ENCODE measurements at regions not wholly inside any gene's neighbourhood (a gene's known extent, or its start where the extent isn't known, plus 50 kb on each side); places are given as distances from the start of the nearest gene placed in this dataset.

DNA sequence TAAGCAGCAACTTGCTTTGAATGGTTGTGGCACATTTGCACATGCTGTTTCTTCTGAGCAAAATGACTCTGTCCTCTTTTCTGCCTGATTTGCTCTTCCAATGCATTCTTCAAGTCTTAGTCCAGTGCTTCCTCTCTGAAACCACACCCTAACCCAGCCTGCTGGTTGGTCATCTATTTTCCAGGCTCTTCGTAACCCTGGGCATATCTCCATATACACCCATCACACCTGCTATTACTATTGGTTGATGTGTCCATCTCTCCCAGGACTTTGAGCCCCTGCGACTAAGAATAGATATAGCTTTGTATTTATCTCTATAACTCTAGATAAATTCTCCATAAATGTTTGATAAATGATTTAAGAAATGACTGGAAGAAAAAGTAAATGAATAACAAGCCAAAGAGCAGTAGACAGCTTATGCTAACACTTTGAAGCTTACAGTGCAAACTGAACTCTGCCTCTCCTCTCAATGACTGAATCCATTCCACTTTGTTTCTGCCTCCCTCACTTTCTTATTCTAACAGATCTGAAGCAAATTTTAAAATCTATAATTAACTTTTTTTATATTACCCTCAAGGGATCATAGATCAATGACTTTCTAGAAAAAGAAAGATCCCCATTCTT, 59.7 kb upstream of the NT5E start (continued):
- TF ChIP-seq, protein P1, sequence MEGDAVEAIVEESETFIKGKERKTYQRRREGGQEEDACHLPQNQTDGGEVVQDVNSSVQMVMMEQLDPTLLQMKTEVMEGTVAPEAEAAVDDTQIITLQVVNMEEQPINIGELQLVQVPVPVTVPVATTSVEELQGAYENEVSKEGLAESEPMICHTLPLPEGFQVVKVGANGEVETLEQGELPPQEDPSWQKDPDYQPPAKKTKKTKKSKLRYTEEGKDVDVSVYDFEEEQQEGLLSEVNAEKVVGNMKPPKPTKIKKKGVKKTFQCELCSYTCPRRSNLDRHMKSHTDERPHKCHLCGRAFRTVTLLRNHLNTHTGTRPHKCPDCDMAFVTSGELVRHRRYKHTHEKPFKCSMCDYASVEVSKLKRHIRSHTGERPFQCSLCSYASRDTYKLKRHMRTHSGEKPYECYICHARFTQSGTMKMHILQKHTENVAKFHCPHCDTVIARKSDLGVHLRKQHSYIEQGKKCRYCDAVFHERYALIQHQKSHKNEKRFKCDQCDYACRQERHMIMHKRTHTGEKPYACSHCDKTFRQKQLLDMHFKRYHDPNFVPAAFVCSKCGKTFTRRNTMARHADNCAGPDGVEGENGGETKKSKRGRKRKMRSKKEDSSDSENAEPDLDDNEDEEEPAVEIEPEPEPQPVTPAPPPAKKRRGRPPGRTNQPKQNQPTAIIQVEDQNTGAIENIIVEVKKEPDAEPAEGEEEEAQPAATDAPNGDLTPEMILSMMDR (IDR thresholded peaks at IDR 0.05; ENCODE audit: low read depth, low read length, missing input control), result no peak
- peak; percentile 77 for TF ChIP-seq TAF1 (conservative IDR thresholded peaks at IDR 0.05)
- TF ChIP-seq NR2F2 (IDR thresholded peaks at IDR 0.05), result no peak
- no peak for TF ChIP-seq EGR1 (IDR thresholded peaks at IDR 0.05; ENCODE audit: low read depth in 2 of 2)

DNA sequence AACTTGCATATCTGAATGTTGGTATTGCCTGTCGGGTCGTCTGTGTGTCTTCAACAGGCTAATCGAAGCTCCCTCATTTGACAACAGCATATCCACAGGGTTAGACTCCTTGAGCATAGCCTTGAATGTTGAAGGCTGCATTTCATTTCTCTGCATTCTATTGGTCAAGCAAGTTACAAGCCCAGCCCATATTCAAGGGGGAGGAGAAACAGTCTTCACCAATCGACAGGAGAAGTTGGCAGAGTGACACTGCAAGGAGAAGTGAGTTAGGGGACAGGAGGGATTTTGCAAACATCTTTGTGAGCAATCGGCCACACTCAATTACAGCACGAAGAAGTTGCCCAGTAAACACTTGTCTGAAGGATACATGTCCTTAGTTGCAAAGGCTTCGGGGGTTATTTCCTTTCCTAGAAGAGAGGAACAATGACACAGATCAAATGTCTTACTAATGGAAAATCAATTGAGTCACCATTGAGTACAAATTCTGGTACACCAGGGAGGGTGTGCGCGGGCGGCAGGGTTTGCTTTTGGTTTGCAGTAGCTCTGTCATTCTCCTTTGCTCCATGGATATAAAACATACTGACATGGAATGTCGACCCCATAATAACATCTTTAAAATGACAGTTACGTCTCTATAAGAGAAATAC, 60.6 kb upstream of the NT5E start:
- Histone ChIP-seq H3K4me3 (ENCODE audit: low read depth in 1 of 3, low read length in 3 of 3) (peak overlapping the region in 1 of 3 donors; percentile 53), H3K9ac (ENCODE audit: low read depth in 1 of 2, low read length in 2 of 2) (peak overlapping the region in 1 of 2 donors; percentile 7), H3K27ac (ENCODE audit: low read depth in 1 of 2, low read length in 2 of 2) (peak overlapping the region in 1 of 2 donors; percentile 34), H3K9me3 (ENCODE audit: control insufficient read depth in 4 of 4, low read length in 3 of 4) (no peaks in the 10 kb centered on the region), H3K4me1 (ENCODE audit: control insufficient read depth in 4 of 4, insufficient read depth in 4 of 4, low read length in 3 of 4) (peaks cover 2 to 35% (median 19%) of the 10 kb centered on the region in 4 donors), H3K36me3 (ENCODE audit: control insufficient read depth in 4 of 4, insufficient read depth in 3 of 4, low read depth in 1 of 4, low read length in 3 of 4) (peaks cover 0 to 2% (median 0%) of the 10 kb centered on the region in 4 donors), H3K27me3 (ENCODE audit: control insufficient read depth in 4 of 4, insufficient read depth in 4 of 4, low read length in 3 of 4) (no peaks in the 10 kb centered on the region)
- no peak for DNase-seq (ENCODE audit: low spot score)
- no peak for TF ChIP-seq TAF1 (conservative IDR thresholded peaks at IDR 0.05)
- TF ChIP-seq NR2F2 (IDR thresholded peaks at IDR 0.05), result no peak
- TF ChIP-seq, protein P2, sequence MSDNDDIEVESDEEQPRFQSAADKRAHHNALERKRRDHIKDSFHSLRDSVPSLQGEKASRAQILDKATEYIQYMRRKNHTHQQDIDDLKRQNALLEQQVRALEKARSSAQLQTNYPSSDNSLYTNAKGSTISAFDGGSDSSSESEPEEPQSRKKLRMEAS (IDR thresholded peaks at IDR 0.05), result no peak
- TF ChIP-seq RAD21 (IDR thresholded peaks at IDR 0.05), result no peak
- TF ChIP-seq JUND (IDR thresholded peaks at IDR 0.05), result no peak
- TF ChIP-seq, protein P3, sequence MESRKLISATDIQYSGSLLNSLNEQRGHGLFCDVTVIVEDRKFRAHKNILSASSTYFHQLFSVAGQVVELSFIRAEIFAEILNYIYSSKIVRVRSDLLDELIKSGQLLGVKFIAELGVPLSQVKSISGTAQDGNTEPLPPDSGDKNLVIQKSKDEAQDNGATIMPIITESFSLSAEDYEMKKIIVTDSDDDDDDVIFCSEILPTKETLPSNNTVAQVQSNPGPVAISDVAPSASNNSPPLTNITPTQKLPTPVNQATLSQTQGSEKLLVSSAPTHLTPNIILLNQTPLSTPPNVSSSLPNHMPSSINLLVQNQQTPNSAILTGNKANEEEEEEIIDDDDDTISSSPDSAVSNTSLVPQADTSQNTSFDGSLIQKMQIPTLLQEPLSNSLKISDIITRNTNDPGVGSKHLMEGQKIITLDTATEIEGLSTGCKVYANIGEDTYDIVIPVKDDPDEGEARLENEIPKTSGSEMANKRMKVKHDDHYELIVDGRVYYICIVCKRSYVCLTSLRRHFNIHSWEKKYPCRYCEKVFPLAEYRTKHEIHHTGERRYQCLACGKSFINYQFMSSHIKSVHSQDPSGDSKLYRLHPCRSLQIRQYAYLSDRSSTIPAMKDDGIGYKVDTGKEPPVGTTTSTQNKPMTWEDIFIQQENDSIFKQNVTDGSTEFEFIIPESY (IDR thresholded peaks at IDR 0.05), result no peak
- TF ChIP-seq SP1 (IDR thresholded peaks at IDR 0.05), result no peak
- no peak for TF ChIP-seq HNF4G (IDR thresholded peaks at IDR 0.05)
- TF ChIP-seq GABPA (IDR thresholded peaks at IDR 0.05 in 1 of 2, conservative IDR thresholded peaks at IDR 0.05 in 1 of 2), result no peak
- no peak for TF ChIP-seq HNF4A (conservative IDR thresholded peaks at IDR 0.05)
- TF ChIP-seq, protein P4, sequence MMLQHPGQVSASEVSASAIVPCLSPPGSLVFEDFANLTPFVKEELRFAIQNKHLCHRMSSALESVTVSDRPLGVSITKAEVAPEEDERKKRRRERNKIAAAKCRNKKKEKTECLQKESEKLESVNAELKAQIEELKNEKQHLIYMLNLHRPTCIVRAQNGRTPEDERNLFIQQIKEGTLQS (IDR thresholded peaks at IDR 0.05), result no peak
- TF ChIP-seq, protein P1 (IDR thresholded peaks at IDR 0.05; ENCODE audit: low read depth, low read length, missing input control), result no peak
- TF ChIP-seq FOXA2 (IDR thresholded peaks at IDR 0.05), result no peak
- TF ChIP-seq FOXA1 (IDR thresholded peaks at IDR 0.05), result no peak
- TF ChIP-seq EGR1 (IDR thresholded peaks at IDR 0.05; ENCODE audit: low read depth in 2 of 2), result no peak
- TF ChIP-seq, protein P5, sequence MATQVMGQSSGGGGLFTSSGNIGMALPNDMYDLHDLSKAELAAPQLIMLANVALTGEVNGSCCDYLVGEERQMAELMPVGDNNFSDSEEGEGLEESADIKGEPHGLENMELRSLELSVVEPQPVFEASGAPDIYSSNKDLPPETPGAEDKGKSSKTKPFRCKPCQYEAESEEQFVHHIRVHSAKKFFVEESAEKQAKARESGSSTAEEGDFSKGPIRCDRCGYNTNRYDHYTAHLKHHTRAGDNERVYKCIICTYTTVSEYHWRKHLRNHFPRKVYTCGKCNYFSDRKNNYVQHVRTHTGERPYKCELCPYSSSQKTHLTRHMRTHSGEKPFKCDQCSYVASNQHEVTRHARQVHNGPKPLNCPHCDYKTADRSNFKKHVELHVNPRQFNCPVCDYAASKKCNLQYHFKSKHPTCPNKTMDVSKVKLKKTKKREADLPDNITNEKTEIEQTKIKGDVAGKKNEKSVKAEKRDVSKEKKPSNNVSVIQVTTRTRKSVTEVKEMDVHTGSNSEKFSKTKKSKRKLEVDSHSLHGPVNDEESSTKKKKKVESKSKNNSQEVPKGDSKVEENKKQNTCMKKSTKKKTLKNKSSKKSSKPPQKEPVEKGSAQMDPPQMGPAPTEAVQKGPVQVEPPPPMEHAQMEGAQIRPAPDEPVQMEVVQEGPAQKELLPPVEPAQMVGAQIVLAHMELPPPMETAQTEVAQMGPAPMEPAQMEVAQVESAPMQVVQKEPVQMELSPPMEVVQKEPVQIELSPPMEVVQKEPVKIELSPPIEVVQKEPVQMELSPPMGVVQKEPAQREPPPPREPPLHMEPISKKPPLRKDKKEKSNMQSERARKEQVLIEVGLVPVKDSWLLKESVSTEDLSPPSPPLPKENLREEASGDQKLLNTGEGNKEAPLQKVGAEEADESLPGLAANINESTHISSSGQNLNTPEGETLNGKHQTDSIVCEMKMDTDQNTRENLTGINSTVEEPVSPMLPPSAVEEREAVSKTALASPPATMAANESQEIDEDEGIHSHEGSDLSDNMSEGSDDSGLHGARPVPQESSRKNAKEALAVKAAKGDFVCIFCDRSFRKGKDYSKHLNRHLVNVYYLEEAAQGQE (IDR thresholded peaks at IDR 0.05), result no peak
- TF ChIP-seq RXRA (IDR thresholded peaks at IDR 0.05), result no peak
- no peak for TF ChIP-seq YY1 (IDR thresholded peaks at IDR 0.05)
- 83% methylated on average over 12 of the region's 12 CpGs for WGBS
